Activated CD4-positive, alpha-beta T cell treated with anti-CD3 and anti-CD28 coated beads, Interleukin-2, amount 10 ng/mL, durations not matched to agents 24 days and 14 days (primary cell): ENCODE measurements at regions not wholly inside any gene's neighbourhood (a gene's known extent, or its start where the extent isn't known, plus 50 kb on each side); places are given as distances from the start of the nearest gene placed in this dataset.

Experiments used
- DNase-seq: peaks from one replicate; pipeline ENCODE4 v3.0.0; 2022
- H3K27ac Mint-ChIP-seq: one replicate; pipeline ENCODE4 v1.8.0; 2022; ENCODE audit warnings: mild to moderate bottlenecking, mixed read lengths
- H3K27me3 Mint-ChIP-seq: one replicate; pipeline ENCODE4 v1.8.0; 2022; ENCODE audit warnings: mixed read lengths
- H3K36me3 Mint-ChIP-seq: one replicate; pipeline ENCODE4 v1.8.0; 2022; ENCODE audit warnings: low read depth, mild to moderate bottlenecking, mixed read lengths
- H3K4me1 Mint-ChIP-seq: one replicate; pipeline ENCODE4 v1.8.0; 2021; ENCODE audit warnings: mixed read lengths
- H3K4me3 Mint-ChIP-seq: one replicate; pipeline ENCODE4 v1.8.0; 2022; ENCODE audit warnings: mild to moderate bottlenecking, moderate library complexity, mixed read lengths
- H3K9me3 Mint-ChIP-seq: one replicate; pipeline ENCODE4 v1.8.0; 2021; ENCODE audit warnings: mixed read lengths
- intact Hi-C: fragments of 100-400 bp; cut with micrococcal nuclease; formaldehyde crosslinking; loops from one replicate; pipeline ENCODE4 v1.15.1; 2023

DNA sequence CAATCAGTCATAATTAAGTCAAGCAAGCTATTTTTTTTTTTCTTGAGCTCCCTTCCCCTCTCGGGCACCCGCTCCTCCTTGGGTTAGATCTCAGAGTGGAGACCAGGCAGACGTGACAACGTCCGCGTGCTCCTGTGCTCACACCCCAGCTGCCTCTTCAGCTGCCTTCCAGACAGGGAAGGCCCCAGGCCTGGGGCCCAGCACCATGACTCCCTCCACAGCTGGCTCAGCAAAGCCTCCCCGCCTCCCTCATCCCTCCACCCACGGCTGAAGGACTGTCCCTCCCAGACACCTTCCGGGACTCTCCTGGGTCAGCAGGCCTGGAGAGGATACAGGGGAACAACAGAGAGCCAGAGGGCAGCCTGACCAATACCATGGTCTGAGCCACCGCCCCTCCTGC lies 87.9 kb upstream of the LINGO1 start:
- intact Hi-C loops, result no loop called here
- H3K36me3 Mint-ChIP-seq, result no peaks in the 10 kb centered on the region
- H3K27me3 Mint-ChIP-seq, result peaks cover 5% of the 10 kb centered on the region
- DNase-seq, result no peak
- no peaks in the 10 kb centered on the region for H3K4me1 Mint-ChIP-seq
- H3K4me3 Mint-ChIP-seq, result no peak overlapping the region
- no peak overlapping the region for H3K27ac Mint-ChIP-seq
- no peaks in the 10 kb centered on the region for H3K9me3 Mint-ChIP-seq

DNA sequence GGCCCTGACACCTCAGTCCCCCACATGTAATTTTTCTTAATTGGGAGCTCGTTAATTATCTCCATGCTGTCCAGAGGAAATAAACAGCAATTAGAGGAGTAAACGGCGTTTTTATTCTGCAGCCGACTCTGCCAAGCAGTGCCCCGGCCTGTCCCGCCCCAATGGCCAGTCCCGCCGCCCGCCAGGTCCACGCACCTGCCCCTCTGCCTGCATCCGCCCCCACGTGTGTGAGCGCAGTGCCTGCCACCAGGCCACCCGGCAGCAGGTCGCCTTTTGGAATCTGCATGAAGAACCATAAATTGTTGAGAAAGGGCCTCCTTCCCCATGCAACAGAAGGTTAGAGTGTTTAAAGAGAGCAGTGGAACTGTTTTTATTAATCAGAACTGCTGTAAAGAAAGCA lies 87.5 kb upstream of the LINGO1 start:
- DNase-seq, result no peak
- H3K36me3 Mint-ChIP-seq, result no peaks in the 10 kb centered on the region
- no peaks in the 10 kb centered on the region for H3K9me3 Mint-ChIP-seq
- no peaks in the 10 kb centered on the region for H3K4me1 Mint-ChIP-seq
- peaks cover 5% of the 10 kb centered on the region for H3K27me3 Mint-ChIP-seq
- intact Hi-C loops, result no loop called here
- no peak overlapping the region for H3K4me3 Mint-ChIP-seq
- H3K27ac Mint-ChIP-seq, result no peak overlapping the region

DNA sequence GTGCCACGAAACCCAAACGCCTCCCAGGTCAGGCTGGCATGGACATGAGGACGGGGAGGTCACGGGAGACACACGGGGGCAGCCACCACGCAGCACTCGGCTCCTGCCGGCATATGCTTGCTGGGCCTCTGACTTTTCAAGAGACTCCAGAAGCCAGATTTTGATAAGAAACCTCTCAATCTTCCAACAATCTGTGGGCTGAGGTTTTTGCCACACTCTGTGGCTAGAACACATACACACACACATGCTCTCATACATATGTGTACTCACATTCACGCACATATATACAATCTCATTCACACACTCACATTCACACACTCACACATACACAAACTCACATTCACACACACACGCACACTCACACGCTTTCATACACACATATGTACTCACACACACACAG lies 86.7 kb upstream of the LINGO1 start:
- intact Hi-C loops, result no loop called here
- H3K4me3 Mint-ChIP-seq, result no peak overlapping the region
- no peaks in the 10 kb centered on the region for H3K4me1 Mint-ChIP-seq
- no peak overlapping the region for H3K27ac Mint-ChIP-seq
- H3K36me3 Mint-ChIP-seq, result no peaks in the 10 kb centered on the region
- no peaks in the 10 kb centered on the region for H3K9me3 Mint-ChIP-seq
- H3K27me3 Mint-ChIP-seq, result peaks cover 5% of the 10 kb centered on the region
- no peak for DNase-seq

DNA sequence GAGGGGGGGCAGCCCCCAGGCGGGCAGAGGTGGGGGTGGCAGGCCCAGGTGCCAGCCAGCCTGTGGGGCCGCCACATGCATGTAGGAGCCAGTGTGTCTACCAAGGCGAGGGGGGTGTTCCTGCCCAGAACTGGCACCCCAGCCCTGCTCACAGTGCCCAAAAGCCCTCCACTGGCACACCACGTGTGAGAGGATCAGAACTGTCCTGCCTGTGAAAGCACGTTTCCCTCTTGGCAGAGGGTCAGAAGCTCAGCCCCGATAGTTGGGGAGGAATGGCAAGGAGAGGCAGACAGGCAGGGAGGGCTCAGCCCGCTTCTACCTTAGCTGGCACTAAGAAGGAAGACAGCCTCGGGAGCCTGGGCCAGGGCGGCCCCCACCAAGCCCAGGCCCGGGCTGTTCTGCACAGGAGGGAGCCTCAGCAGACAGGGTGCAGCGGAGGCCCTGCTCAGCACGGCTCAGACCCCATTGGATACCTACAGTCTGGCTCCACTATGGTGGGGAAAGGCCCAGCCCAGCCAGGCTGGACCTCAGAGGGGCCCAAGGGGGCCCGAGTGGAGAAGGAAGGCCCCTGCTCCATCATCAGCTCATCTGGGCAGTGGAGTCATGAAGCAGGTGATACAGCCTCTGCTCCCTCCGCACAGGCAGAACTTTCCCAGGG lies 84.8 kb upstream of the LINGO1 start:
- intact Hi-C loops, result no loop called here
- H3K27me3 Mint-ChIP-seq, result peaks cover 5% of the 10 kb centered on the region
- no peak overlapping the region for H3K27ac Mint-ChIP-seq
- no peaks in the 10 kb centered on the region for H3K9me3 Mint-ChIP-seq
- DNase-seq, result no peak
- no peak overlapping the region for H3K4me3 Mint-ChIP-seq
- H3K36me3 Mint-ChIP-seq, result no peaks in the 10 kb centered on the region
- no peaks in the 10 kb centered on the region for H3K4me1 Mint-ChIP-seq

DNA sequence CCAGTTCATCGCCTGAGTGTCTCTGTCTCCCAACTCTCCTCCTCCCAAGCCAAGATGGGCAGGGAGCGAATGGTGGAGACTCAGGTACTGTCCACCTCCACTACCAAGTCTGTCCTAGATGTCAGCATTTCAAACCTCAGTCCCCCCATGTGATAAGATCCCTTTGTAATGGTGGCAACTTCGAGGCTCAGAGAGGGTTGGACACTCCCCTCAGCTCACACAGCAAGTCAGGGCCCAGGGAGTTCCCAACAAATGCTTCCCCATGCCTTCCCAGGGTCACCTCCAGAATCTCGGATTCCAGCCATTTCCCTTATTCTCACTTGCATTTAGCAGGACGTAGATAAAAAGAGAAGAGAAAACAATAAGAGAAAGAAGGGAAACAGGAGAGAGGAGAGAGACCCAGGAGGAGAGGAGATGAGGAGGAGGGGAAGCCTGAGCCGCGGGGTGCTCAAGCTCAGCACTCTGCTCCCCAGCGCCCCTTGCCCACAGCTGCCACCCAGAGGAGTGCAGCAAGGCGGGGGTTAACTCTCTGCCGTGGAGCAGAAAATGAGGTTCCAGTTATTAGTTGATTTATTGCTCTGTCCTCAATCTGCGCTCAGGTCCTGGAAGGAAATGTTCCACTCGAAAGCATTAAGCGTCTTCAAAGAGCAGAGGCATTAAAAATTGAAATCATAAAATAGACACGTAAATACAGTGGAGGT lies 84.1 kb upstream of the LINGO1 start:
- no peak for DNase-seq
- H3K4me1 Mint-ChIP-seq, result no peaks in the 10 kb centered on the region
- no peak overlapping the region for H3K4me3 Mint-ChIP-seq
- H3K9me3 Mint-ChIP-seq, result no peaks in the 10 kb centered on the region
- H3K27me3 Mint-ChIP-seq, result peaks cover 5% of the 10 kb centered on the region
- H3K36me3 Mint-ChIP-seq, result no peaks in the 10 kb centered on the region
- no peak overlapping the region for H3K27ac Mint-ChIP-seq
- intact Hi-C loops, result no loop called here

DNA sequence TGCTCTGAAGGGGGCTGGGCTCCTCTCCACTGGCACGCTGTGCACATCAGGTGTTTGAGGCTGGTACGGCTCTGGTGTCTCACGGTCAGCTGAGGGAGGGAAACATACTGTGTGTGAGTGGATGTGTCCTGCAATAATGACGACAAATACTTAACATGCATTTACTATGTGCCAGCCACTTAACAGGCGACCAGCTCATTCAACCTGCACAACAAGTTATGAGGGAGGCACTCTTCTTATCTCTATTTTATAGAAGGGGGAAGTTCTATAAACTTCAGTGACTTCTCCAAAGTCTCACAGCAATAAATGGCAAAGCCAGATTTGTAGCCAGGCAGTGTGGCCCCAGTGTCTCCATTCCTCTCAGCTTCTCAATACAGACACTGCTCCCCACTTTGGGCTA lies 83.1 kb upstream of the LINGO1 start:
- no peak for DNase-seq
- no peaks in the 10 kb centered on the region for H3K36me3 Mint-ChIP-seq
- H3K4me1 Mint-ChIP-seq, result no peaks in the 10 kb centered on the region
- no peaks in the 10 kb centered on the region for H3K9me3 Mint-ChIP-seq
- intact Hi-C loops, result no loop called here
- no peak overlapping the region for H3K27ac Mint-ChIP-seq
- peaks cover 5% of the 10 kb centered on the region for H3K27me3 Mint-ChIP-seq
- H3K4me3 Mint-ChIP-seq, result no peak overlapping the region

DNA sequence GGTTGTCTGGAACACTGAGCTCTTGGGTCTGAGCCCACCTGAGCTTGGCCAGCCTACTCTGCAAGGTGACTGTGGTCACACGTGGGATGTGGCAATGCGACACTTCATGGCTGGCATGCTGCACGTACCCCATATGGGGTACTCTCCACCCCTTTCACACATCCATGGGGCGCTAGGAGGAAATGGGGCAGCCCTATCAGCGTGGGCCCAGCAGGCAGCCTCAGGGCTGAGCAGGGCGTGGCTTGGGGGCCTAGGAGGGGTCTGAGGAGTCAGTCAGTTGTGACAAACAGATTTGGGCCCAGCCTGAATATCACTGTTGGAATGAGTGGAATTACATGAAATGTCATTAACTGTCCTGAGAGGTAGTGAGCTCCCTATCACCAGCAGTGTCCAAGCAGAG lies 82.3 kb upstream of the LINGO1 start:
- Mint-ChIP-seq H3K4me3 (no peak overlapping the region), H3K27me3 (peaks cover 5% of the 10 kb centered on the region), H3K27ac (no peak overlapping the region), H3K36me3 (no peaks in the 10 kb centered on the region), H3K9me3 (no peaks in the 10 kb centered on the region), H3K4me1 (no peaks in the 10 kb centered on the region)
- intact Hi-C loops, result no loop called here
- no peak for DNase-seq

DNA sequence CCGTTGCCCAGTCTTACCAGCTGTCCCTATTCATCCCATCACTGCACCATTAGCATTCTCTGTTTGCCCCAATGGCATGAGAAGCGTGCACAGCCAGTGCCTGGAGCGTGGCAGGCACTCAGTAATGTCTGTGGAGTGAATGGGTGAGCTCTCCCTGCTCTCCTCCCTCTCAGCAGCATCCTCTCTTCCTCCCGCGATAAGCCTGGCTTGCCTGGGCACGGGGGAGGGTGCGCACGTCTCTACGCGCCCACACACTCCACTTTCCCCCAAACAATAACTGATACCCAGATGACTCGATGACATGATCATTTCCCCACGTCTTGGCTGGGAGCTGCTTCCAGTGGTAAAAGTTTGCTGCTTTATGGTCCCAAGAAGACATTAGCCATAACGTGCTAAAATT lies 81.8 kb upstream of the LINGO1 start:
- Mint-ChIP-seq H3K27me3 (peaks cover 5% of the 10 kb centered on the region), H3K27ac (no peak overlapping the region), H3K4me1 (no peaks in the 10 kb centered on the region), H3K36me3 (no peaks in the 10 kb centered on the region), H3K9me3 (no peaks in the 10 kb centered on the region), H3K4me3 (no peak overlapping the region)
- no peak for DNase-seq
- intact Hi-C loops, result no loop called here

DNA sequence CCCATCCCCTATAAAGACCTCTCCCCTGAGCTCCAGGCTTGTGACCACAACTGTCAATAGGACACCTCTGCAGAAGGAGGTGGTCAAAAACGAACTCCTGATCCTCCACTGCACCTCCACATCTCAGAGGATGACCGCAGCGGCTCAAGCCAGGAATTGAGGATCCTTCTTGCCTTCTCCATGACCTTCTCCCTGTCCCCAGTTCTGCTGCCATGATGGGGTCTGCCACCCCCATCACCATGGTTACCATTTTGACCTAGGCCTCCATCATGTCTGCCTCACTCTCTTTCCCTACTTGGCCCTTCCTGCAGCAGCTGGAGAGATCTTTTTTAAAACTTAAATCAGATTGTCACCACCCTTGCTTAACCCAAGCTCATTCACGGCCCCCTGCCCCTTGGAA lies 81.3 kb upstream of the LINGO1 start:
- DNase-seq, result no peak
- peaks cover 5% of the 10 kb centered on the region for H3K27me3 Mint-ChIP-seq
- H3K4me3 Mint-ChIP-seq, result no peak overlapping the region
- no peaks in the 10 kb centered on the region for H3K4me1 Mint-ChIP-seq
- H3K27ac Mint-ChIP-seq, result no peak overlapping the region
- H3K36me3 Mint-ChIP-seq, result no peaks in the 10 kb centered on the region
- no peaks in the 10 kb centered on the region for H3K9me3 Mint-ChIP-seq
- intact Hi-C loops, result no loop called here

DNA sequence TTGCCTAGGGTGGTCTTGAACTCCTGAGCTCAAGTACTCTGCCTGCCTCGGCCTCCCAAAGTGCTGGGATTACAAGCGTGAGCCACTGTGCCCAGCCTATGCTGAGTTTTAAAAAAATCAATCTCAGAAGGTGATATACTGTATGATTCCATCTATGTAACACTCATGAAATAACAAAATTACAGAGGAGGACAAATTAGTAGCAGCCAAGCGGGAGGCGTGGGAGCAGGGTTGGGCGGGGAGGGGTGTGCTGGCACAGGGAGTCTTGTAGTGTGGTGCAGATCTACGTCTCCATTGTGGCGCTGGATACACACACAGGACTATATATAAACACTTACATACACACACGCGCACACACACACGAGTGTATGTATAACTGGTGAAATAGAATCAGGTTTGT lies 80.6 kb upstream of the LINGO1 start:
- Mint-ChIP-seq H3K4me3 (no peak overlapping the region), H3K27me3 (peaks cover 5% of the 10 kb centered on the region), H3K9me3 (no peaks in the 10 kb centered on the region), H3K36me3 (no peaks in the 10 kb centered on the region), H3K27ac (no peak overlapping the region), H3K4me1 (no peaks in the 10 kb centered on the region)
- DNase-seq, result no peak
- intact Hi-C loops, result no loop called here

DNA sequence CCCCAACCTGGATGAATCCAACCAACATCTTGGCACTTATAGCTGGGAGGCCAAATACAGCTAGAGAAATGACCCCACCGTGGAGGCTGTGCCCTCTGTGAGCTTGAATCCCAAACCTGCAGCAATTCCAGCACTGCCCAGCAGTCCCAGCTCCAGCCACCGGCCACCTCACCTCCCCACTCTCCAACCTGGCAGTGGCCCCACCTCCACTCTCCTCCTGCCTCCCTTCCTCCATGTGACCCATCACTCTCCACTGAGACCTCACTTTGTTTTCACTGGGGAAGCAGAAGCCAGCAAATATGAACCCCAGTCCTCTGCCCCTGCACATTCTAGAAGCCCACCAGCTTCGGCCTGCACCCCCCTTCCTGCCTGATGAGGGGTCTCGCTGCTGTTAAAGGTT lies 79.7 kb upstream of the LINGO1 start:
- Mint-ChIP-seq H3K9me3 (no peaks in the 10 kb centered on the region), H3K27ac (no peak overlapping the region), H3K36me3 (no peaks in the 10 kb centered on the region), H3K27me3 (peaks cover 5% of the 10 kb centered on the region), H3K4me1 (no peaks in the 10 kb centered on the region), H3K4me3 (no peak overlapping the region)
- intact Hi-C loops, result no loop called here
- no peak for DNase-seq

DNA sequence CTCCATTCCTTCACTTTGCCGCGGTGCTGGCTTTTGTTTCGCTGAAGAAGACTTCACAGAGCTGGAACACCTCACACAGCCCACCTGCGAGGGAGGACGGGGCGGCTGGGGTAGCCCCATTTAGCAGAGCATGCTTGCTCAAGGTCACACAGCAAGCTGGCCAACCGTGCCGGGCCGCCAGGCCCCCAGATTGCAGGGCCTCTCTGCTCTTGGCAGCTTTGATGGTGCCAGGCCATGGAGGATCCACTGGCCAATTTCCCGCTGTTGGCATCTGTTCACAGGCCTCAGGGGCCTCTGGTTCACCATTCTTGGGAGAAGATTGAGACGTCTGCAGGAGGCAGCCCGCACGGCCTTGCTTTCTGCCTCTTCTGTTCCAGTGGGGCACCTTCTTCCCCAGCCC lies 77.9 kb upstream of the LINGO1 start:
- no peak overlapping the region for H3K4me3 Mint-ChIP-seq
- H3K4me1 Mint-ChIP-seq, result no peaks in the 10 kb centered on the region
- intact Hi-C loops, result no loop called here
- no peaks in the 10 kb centered on the region for H3K36me3 Mint-ChIP-seq
- H3K9me3 Mint-ChIP-seq, result no peaks in the 10 kb centered on the region
- DNase-seq, result no peak
- no peak overlapping the region for H3K27ac Mint-ChIP-seq
- no peaks in the 10 kb centered on the region for H3K27me3 Mint-ChIP-seq

DNA sequence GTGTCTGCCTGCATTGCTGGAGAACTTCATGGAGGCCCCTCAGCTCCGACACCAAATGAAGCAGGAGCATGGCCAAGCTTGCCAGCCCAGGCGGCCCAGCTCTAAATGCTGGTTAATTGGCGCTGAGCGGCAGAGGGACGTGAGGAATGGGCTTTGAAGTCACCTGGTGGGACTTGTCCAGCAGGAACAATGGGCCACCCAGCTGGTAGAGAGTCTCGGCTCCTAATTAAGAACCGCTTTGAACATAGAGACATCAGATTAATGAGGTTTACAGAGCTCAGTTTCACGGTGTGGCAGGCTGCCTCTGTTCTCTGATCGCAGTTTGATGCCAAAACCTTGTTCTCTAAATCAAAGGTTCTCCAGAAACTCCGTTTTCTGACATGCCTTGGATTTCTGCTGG lies 77.5 kb upstream of the LINGO1 start:
- Mint-ChIP-seq H3K36me3 (no peaks in the 10 kb centered on the region), H3K4me3 (no peak overlapping the region), H3K27ac (no peak overlapping the region), H3K4me1 (no peaks in the 10 kb centered on the region), H3K27me3 (no peaks in the 10 kb centered on the region), H3K9me3 (no peaks in the 10 kb centered on the region)
- intact Hi-C loops, result no loop called here
- no peak for DNase-seq

DNA sequence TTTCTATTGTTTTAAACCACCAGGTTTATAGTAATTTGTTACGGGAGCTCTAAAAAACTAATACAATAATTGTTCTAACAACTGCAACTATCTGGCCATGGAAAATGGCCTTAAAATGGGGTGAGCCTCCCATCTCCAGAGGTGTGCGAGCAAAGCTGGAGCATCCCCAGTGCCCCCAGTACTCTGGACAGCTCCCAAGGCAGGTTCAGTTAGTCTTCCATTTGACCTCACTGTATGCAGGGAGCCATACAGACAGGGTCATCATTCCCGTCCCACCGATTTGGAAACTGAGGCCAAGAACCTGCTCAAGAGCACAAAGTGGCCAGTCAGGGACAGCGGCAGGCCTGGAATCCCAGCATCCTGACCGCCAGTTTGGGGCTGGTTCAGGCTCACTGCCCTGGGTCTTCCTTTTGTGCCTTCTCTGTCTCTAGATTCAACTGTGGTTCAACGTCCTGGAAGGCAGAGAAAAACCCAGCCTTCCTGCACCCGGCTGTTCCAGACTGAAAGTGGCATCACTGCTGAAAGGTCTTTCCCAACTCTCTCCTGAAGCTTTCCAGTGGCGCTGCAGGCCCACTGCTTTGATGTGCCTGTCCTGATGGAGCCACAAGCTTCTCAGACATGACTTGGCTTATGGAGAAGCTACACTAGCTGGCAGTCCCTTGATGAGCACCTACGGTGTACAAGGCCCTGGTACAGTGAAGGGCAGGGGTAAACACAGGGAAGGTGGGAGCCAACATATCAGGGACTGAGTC lies 76.6 kb upstream of the LINGO1 start:
- no peak for DNase-seq
- intact Hi-C loops, result no loop called here
- no peaks in the 10 kb centered on the region for H3K27me3 Mint-ChIP-seq
- no peaks in the 10 kb centered on the region for H3K4me1 Mint-ChIP-seq
- no peak overlapping the region for H3K27ac Mint-ChIP-seq
- no peak overlapping the region for H3K4me3 Mint-ChIP-seq
- no peaks in the 10 kb centered on the region for H3K9me3 Mint-ChIP-seq
- H3K36me3 Mint-ChIP-seq, result no peaks in the 10 kb centered on the region
